Superior temporal gyrus (tissue), 1 donor: ENCODE measurements at regions not wholly inside any gene's neighbourhood (a gene's known extent, or its start where the extent isn't known, plus 50 kb on each side); places are given as distances from the start of the nearest gene placed in this dataset.

Experiments
- DNase-seq: peaks from one replicate; pipeline ENCODE4 v3.0.0-alpha.2; 2016; ENCODE audit errors: extremely low spot score

DNA sequence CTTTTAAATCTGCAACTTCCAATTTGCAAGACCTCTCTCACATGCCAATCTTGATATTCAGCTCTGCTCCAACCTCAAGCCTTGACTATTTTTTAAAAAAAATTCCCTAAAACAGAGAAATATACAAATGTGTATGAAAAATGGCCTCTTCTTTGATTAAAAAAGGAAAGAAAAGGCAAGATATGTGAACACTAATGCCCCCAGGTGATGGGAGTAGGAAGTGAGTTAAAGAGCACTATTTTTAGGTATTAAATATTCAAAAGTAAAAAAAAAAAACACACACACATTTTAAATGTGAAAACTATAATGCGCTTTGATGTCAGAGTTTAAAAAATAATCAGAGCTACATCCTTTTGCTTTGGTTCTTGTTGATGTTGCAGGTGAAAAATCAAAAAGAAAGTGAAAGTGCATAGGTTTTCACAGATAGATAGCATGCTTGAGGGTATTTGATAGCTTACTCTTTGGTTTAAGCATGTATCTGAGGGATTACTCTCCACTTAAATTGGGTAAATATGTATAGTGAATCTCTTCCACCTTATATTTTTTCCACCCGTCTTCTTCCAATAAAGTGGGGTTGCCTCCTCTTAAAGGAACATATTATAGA is 406.0 kb upstream of the POU3F3 start:
- DNase-seq: peak; percentile 85

DNA sequence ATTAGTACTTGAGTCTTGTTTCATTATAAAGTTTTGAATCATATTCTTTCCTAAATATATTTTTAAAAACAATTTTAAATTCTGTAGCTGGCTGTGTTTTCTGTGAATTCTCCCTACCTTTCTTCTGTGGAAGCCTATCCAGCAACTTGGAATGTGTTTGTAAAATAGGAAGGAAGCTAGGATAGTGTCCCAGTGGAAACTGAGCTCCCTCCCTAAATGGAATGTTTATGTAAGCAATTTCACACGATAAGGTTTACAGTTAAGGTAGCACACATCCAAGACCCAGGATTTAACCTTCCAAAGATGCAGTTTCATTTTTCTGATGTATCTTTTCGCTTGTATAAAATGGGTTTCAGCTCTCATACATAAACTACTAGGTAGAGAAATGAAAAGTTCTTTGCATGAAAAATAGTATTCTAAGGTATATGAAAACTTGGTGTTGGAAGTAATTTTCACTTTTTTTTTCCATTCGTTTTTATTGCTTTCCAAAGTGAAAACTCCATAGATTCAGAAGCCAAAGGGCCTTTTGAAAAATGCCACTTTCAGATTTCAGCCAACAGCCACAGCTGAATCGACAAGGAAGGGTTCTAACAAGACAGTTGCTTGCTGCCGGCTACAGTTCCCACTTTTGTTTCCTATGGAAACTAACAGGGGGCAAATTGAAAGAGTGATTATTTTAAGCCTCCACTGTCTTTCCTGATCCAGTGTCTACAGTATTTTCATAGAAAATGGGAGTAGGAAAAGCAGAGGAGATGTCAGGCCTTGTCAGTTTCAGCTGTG is 405.1 kb upstream of the POU3F3 start:
- DNase-seq: peak; percentile 91

DNA sequence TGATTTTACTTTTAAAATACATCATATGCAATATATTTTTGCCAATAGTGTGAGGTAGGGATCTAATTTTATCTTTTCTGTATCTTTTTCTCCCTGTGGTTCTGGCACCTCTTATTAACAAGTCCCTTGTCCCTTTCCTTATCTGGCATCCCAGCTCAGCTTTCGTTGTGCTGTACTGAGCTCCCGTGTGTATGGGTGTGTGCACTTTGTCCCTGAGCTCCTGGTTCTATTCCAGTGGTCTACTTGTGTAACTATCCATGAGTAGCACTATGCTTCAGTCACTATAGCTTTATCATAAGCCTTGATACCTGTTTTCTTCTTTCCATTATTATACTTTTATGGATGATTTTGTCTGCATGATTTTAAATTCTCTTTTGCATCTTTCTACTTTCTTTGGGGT is 401.4 kb upstream of the POU3F3 start:
- DNase-seq: no peak

DNA sequence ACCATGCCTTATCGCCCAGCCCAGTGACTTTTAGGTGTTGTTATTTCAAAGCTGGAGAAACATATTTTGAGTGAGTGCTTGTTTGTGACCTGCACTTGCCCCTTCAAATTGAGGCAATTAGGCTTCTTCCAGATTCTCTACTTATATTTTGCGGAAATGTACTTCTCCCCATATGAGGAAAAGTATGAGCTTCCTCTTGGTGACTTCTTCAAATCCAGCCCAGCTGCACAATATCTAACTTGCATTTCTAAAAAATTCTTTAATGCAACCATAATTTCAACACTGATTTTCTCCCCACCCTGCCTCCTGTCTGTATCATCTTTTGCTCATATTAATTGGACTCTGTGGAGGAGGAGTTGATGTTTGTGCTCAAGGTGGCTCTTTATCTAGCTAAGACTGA is 391.2 kb upstream of the POU3F3 start:
- no peak for DNase-seq

DNA sequence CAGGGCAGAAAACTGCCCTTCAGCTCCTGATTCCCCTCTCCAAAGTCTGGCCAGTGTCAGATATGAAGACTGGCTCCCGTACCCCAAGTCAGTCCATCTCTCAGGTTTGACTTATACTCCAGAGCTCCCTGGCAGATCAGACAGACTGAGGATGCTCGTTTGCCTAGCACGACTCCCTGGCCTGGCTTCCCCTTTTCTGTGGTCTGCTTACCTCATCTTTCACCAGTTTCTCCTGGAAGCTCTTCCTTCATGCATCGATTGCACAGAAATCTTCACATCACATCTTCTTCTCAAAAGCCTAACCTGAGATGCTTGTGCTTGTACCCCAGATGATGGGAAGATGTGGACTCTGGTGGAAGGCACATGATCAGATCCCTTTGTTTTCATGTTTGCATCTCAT is 387.9 kb upstream of the POU3F3 start:
- DNase-seq: no peak

DNA sequence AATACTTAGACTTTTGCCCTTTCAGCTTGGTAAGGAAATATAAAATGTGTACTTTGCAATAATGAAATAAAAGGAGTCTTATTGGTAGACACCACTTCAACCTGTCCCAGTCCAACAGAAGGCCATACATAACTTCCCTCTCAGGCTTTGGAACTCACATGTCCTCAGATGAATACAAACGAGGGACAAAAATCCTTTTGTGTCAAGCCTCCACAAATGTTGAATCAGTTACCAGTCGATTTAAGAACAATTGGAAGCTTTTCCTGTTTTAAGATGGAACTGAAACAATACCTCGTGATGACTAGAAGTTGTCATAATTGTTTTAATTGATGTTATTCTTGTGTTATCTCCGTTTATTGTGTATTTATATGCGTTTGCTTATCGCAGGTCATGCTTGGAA is 385.1 kb upstream of the POU3F3 start:
- DNase-seq: peak; percentile 87

DNA sequence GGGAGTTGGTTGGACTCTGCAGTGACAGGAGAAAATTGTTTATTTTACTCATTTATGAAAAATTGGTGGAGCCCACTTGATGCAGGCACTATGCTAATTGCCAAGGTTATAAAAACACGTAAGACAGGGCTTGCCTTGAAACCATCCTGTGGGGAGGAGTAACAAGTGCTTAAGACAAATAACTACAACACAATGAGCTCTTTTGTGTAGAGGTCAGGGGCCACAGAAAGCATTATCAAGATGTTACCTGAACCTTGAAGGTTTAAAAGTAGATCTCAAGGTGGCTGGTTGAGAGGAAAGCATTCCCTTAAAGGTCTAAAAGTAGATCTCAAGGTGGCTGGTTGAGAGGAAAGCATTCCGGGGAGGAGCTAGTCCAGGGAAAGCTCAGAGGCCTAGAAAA is 381.8 kb upstream of the POU3F3 start:
- no peak for DNase-seq

DNA sequence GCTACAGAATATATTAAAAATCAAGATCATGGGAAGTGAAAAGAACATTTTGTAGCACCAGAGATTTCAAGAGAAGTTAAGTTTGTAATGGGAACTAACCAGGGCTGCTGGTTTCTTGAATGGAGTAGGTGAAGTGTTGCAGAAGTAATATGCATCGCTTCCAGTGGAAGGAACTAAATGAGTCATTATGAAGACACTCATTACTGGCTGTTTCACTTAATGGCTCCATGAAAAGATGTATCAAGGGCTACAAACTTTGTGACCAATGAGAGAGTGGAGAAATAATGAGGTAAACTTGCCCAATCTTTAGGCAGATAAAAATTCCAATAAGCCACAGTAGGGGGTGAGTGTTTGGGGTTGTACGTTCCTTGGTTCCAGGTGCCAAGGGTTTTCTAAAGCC is 380.4 kb upstream of the POU3F3 start:
- DNase-seq: no peak

DNA sequence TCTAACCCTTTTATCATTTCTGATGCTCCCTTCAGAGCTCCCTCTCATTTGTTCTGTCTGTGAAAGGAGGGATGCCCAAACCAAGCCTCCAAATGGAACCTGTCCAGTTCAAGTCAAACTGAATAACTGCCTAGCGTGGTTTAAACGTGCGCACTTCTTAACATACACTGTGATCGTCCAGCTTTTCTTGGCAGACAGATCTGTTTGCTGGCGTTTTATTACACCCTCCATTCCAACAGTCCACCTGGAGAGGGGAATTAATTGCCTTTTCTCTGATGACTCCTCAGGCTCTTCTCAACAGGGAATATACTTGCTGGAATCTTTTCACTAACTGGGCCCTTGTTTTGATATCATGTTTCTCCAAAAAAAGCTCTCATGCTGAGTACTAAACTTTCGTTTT is 379.2 kb upstream of the POU3F3 start:
- no peak for DNase-seq

DNA sequence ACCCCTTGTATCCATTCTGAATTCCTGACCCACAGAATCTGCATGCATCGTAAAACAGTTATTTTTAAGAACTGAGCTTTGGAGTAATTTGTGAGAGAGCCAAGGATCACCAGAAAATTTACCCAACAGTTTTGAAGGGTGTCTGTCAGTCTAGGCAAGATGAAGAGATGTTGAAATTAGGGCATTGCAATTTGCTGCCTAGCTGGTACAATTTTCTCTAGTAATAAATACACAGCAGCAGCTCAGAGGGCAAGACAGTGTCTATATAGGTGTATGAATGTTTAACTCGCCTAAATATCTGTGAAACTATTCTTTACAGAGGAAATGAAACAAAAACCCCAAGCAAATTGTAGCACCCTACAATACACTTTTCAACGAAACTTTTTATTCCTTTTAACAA is 377.8 kb upstream of the POU3F3 start:
- DNase-seq: peak; percentile 68

DNA sequence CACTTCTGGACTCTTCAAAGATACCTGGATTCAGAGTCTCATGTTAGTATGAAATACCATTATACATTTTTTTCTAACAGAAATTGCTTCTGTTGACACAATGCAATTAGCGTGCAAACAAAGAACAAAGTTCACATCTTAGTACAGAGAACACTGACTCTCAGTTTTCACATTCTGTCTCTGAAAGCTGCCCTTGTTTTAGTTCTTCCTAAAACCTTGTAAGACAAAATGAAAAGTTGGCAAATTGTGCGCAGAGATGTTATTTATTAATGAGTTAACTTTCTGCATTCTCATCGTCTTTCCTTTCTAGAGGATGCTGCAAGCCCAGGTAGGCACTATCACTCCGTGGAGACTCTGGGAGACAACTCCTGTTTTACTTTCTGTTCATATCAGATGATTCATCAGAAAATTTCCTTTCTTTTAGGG is 377.3 kb upstream of the POU3F3 start:
- DNase-seq: peak; percentile 84

DNA sequence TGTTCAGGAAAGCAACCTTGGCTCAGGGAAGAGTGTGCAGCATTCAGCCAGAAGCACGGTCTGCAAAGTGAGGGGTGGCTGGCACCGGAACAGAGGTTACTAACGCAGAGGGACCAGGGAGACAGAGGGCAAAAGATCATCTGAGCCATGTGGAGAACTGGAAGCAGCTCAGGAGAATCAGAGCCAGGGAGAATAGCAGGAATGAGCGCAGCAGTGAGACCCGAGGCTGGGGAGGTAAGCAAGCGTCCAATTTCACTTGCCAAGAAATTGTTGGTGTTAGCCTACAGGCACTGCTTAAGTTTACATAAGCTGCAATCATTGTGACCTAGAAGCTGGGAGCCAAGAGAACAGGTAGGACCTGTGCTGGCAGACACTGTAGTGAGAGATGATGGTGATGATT is 372.6 kb upstream of the POU3F3 start:
- no peak for DNase-seq

DNA sequence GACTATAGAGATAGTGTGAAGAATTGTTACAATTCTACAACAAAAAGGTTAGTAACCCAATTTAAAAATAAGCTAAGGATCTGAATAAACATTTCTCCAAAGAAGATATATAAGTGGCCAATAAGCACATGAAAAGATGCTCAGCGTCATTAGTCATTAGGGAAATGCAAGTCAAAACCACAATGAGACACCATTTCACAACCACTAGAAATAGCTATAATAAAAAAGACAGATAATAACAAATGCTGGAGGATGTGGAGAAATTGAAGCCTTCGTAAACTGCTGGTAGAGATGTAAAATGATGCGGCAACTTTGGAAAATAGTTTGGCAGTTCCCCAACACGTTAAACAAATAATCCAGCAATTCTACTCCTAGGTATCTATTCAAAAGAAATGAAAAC is 366.5 kb upstream of the POU3F3 start:
- no peak for DNase-seq

DNA sequence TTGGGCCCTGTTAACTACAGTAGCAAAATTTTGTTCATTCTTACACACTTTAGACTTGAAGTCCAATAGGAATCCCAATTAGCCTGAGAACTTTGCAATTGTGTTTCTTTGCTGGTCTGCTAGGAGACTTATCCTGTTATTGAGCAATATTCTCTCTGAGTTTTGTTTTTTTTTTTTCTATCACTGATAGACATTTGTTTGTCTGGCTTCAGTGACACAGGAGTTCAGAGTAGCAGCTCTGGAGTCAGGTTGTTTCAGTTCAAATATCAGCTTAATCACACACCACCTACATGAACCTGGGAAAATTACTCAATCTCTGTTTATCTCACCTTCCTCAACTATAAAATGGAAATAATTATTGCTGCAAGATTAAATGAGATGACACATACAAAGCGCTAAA is 360.2 kb upstream of the POU3F3 start:
- no peak for DNase-seq

DNA sequence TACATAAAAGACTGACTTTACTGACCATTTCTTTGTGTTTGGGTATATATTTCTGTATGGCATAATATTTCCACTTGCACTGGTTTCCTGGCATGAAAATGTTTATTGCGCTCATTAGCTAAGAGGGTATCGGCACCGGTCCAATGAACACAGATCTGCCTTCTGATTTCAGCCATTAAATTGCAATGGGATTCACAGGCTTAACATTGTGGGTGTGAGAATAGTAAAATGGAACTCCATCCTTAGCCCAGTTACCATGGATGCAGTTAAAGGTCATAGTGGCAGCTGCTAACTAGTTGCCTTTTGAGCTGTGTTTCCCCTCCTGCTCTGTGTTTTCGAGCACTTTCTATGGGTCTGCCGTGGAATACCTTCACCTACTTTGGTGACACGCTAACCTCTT is 352.6 kb upstream of the POU3F3 start:
- DNase-seq: peak; percentile 55

DNA sequence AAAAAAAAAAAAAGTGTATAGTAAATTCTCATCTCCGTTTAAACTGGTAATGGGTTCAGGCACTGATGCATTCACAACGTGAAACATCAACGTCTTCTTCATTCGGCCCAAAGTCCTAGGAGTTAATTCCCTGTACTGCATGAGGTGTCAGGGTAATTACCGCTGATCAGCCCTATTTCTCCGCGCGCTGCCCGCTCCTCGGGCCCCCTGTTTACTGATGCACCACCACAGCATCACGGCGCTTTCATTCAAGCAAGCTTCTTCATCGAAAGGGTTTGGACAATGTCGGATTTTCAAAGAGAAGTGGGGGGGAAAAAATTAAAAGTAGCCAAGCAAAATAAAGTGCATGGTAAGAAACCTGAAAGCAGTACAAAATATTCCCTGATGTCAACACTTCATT is 352.0 kb upstream of the POU3F3 start:
- DNase-seq: no peak

DNA sequence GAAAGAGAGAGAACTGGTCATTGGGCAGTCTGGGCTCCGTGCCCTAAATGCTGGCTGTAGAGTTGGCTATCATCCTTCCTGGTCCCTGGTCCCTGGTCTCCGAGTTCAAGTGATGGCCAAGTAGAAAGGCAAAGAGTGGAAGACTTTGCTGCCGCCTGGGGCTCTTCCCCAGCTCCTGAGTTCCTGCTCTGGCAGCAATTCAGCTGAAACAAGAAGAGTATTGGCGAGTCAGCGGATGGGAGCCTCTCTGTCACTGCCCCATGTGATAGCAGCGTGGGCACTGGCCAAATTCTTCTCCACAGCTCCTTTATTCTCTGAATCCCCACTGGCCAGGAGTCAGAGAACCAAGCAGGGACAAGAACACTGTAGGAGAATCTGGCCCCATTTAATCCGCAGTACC is 351.0 kb upstream of the POU3F3 start:
- peak; percentile 98 for DNase-seq

DNA sequence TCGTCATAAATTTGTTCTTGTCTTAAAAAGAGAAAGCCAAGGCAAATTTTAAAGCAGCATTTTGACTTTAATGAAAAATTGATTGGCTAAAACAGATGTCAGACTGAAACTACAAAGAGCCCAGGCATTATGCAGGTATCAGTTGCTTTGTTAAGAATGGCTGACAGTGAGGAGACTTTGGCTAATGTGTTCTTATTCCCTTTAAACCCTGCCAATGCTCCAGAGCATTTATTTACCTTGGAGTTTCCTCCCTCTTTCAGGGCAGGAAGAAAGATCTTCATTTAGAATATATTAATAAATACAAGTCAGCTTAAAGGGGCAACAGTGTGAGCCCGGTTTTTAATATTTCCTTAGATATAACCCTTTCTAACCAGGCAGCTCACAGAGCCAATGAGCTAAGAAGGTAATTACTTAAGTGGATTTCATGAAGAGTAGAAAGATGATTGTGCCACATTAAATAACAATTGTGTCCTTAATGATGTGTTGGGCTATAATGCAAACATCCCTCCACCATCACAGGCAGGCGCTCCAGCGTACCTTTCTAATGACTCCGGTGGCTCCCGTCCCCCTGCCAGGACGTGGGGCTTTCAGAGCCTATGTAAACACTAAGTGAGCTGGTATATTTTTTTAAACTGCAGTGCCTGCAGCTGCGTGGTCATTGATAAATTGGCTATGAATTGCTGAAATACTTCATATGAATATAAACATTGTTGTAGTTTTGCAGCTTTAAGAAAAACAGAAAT is 349.4 kb upstream of the POU3F3 start:
- no peak for DNase-seq

DNA sequence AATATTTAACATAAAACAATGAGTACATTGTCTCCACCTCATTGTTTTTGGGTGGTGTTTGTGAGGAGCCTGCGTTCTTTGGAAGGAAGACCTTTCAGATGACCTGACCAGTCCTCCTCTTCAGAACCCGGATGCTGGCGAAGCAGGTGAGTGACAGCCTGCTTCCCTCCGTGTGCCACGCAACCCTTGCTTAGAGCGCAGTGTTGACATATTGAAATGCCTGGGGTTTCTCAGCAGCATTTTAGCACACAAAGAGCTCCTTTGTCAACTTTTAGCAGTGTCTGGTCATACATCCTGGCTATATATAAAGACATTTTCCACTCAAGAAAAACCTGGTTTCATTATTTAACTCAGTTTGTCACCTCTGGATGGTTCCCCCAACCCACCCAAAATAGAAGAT is 335.7 kb upstream of the POU3F3 start:
- DNase-seq: no peak

DNA sequence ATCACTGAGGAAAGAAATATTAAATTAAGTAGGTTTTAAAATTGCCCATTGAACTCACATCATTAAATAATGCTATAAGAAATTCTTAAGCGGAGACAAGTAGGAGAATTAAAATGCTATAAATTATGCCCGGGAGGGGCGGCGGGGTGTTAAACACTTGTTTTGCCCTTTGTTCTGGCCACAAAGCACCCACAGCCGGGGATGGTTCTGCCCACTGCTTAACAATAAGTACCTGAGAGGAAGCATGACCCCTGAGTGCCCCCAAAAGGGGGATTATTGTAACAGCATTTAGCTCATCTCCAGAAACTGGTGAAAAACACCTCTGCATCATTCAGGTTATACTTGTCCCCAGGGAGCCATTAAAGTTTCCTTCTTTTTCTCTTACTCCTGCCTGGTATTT is 332.7 kb upstream of the POU3F3 start:
- DNase-seq: no peak

DNA sequence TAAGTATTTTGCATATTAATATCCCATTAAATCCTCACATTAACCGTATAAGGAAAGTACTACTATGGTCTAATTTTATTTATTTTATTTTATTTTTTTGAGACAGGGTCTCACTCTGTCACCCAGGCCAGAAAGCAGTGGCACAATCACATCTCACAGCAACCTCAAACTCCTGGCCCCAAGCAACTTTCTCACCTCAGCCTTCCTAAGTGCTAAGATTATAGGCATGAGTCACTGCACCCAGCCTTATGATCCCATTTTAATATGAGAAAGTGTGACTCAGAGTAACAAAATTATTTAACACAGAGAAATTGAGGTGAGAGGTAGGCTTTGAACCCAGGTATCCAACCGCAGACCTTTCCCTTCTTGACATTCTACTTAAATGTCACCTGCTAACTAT is 330.0 kb upstream of the POU3F3 start:
- no peak for DNase-seq

DNA sequence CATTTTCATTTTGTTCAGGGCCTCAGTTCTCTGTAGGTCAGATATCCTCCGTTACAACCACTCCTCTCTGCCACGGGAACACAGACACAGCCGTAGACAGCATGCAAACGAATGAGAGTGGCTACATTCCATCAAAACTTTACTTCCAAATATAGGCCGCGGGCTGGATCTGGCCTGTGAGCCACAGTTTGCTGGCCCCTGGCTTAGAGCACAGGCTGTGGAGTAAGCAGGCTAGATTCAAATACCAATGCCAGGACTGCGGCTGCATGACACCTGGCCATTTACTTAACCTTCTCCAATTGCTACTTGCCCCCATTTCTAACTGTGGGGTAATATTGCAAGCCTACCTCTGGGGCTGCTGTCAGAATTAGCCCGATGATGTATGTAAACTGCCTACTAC is 325.8 kb upstream of the POU3F3 start:
- DNase-seq: no peak

DNA sequence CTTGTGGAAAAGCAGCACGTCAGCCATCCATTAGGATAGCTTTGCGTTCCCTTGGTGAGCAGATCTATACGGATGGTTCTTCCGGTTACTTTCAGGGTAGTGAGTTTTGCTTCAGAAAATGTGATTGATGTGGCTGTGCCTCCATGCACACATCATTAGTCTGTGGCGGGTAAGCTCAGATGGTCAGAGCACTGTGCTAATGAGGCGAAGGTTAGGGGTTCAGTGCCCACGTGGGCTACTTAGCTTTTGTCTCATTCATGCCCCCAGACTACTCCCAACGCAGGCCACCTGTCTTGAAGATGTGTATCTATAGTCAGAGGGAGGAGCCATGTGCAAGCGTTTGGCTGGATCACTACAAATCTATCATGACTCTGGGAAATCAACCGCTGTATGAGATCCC is 322.8 kb upstream of the POU3F3 start:
- no peak for DNase-seq
